ENCODE measurements at regions not wholly inside any gene's neighbourhood (a gene's known extent, or its start where the extent isn't known, plus 50 kb on each side); places are given as distances from the start of the nearest gene placed in this dataset.

- no peak overlapping the region for H3K4me3 ChIP-seq (ENCODE audit: low read depth, low read length)
- TF ChIP-seq POLR2A (IDR thresholded peaks at IDR 0.05; ENCODE audit: extremely low read depth, insufficient read length), result no peak
- DNase-seq (ENCODE audit: low read depth), result no peak
Observed at GRCh38 chr1:115908565-115909274, 67.6 kb upstream of the SLC22A15 start.

- no peak overlapping the region for H3K4me3 ChIP-seq (ENCODE audit: low read depth, low read length)
- no peak for DNase-seq (ENCODE audit: low read depth)
- TF ChIP-seq POLR2A (IDR thresholded peaks at IDR 0.05; ENCODE audit: extremely low read depth, insufficient read length) (no peak), CTCF (IDR thresholded peaks at IDR 0.05; ENCODE audit: low read depth, low read length) (no peak), MAX (IDR thresholded peaks at IDR 0.05; ENCODE audit: low read depth, low read length) (no peak), MYC (IDR thresholded peaks at IDR 0.05; ENCODE audit: low read depth, low read length) (no peak)
Observed at GRCh38 chr1:115910231-115910630, 66.1 kb upstream of the SLC22A15 start.

- TF ChIP-seq MAX (IDR thresholded peaks at IDR 0.05; ENCODE audit: low read depth, low read length), result no peak
- no peak overlapping the region for H3K4me3 ChIP-seq (ENCODE audit: low read depth, low read length)
- no peak for DNase-seq (ENCODE audit: low read depth)
Observed at GRCh38 chr1:115911294-115911693, 65.0 kb upstream of the SLC22A15 start.

GRCh38 chr1:115912116-115912515, 64.2 kb upstream of the SLC22A15 start:
- DNase-seq (ENCODE audit: low read depth), result no peak
- H3K4me3 ChIP-seq (ENCODE audit: low read depth, low read length), result no peak overlapping the region
- no peak for TF ChIP-seq POLR2A (IDR thresholded peaks at IDR 0.05; ENCODE audit: extremely low read depth, insufficient read length)
- TF ChIP-seq CTCF (IDR thresholded peaks at IDR 0.05; ENCODE audit: low read depth, low read length), result no peak
- no peak for TF ChIP-seq MYC (IDR thresholded peaks at IDR 0.05; ENCODE audit: low read depth, low read length)
- no peak for TF ChIP-seq MAX (IDR thresholded peaks at IDR 0.05; ENCODE audit: low read depth, low read length)

- no peak for DNase-seq (ENCODE audit: low read depth)
Observed at GRCh38 chr1:115922801-115923200, 53.5 kb upstream of the SLC22A15 start.

GRCh38 chr1:115924770-115925169, 51.5 kb upstream of the SLC22A15 start:
- peak; percentile 64 for DNase-seq (ENCODE audit: low read depth)
- TF ChIP-seq MYC (IDR thresholded peaks at IDR 0.05; ENCODE audit: low read depth, low read length) (no peak), MAX (IDR thresholded peaks at IDR 0.05; ENCODE audit: low read depth, low read length) (no peak; the same call in 1 of the 2 replicates), POLR2A (IDR thresholded peaks at IDR 0.05; ENCODE audit: extremely low read depth, insufficient read length) (no peak), CTCF (IDR thresholded peaks at IDR 0.05; ENCODE audit: low read depth, low read length) (no peak)
- no peak overlapping the region for H3K4me3 ChIP-seq (ENCODE audit: low read depth, low read length)

More at GRCh38 chr1:115922801-115923200, 53.5 kb upstream of the SLC22A15 start:
- TF ChIP-seq CTCF (IDR thresholded peaks at IDR 0.05; ENCODE audit: low read depth, low read length) (no peak), MAX (IDR thresholded peaks at IDR 0.05; ENCODE audit: low read depth, low read length) (no peak), POLR2A (IDR thresholded peaks at IDR 0.05; ENCODE audit: extremely low read depth, insufficient read length) (no peak), MYC (IDR thresholded peaks at IDR 0.05; ENCODE audit: low read depth, low read length) (no peak)
- no peak overlapping the region for H3K4me3 ChIP-seq (ENCODE audit: low read depth, low read length)

GRCh38 chr1:115925467-115925866, 50.8 kb upstream of the SLC22A15 start:
- TF ChIP-seq MAX (IDR thresholded peaks at IDR 0.05; ENCODE audit: low read depth, low read length), result no peak
- TF ChIP-seq MYC (IDR thresholded peaks at IDR 0.05; ENCODE audit: low read depth, low read length), result no peak
- TF ChIP-seq POLR2A (IDR thresholded peaks at IDR 0.05; ENCODE audit: extremely low read depth, insufficient read length), result no peak
- no peak for TF ChIP-seq CTCF (IDR thresholded peaks at IDR 0.05; ENCODE audit: low read depth, low read length)
- DNase-seq (ENCODE audit: low read depth), result no peak
- no peak overlapping the region for H3K4me3 ChIP-seq (ENCODE audit: low read depth, low read length)

All from NB4 (cell line).